Suprapubic skin (tissue), 3 donors: ENCODE measurements at regions not wholly inside any gene's neighbourhood (a gene's known extent, or its start where the extent isn't known, plus 50 kb on each side); places are given as distances from the start of the nearest gene placed in this dataset.

Source experiments
- EP300 ChIP-seq: sonication (generic); formaldehyde crosslinking; IDR thresholded peaks from one replicate; pipeline ENCODE4 v1.6.1; 2017; ENCODE audit warnings: antibody characterized with exemption
- TF ChIP-seq, protein P1 (sequence below), 2 donors: fragments of 200-600 bp in 1 of 2; fragments of 450-650 bp in 1 of 2; sonication (generic) in 1 of 2; IDR thresholded peaks; one replicate each; pipeline ENCODE4 v1.5.1; 2016 to 2019; ENCODE audit warnings: antibody characterized with exemption in 2 of 2, mild to moderate bottlenecking in 1 of 2, moderate library complexity in 1 of 2

DNA sequence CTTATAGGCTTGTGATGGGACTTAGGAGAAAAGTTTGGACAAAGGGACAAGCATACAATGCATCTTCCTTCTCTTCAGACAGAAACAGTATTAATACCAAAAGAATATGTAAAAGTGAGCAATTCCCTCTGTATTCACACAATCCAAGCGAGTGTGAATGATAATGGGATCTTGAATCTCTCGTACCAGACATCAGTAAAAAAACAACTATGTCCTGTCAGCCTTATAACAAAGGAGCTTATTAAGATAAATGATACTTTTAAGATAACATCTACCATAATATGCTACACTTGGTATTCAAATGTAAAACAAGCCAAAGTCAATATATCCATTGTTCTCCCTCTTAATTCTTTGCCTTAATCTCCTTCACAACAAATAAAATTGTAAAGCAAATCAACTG, 288.6 kb upstream of the CNTN6 start:
- TF ChIP-seq, protein P1, sequence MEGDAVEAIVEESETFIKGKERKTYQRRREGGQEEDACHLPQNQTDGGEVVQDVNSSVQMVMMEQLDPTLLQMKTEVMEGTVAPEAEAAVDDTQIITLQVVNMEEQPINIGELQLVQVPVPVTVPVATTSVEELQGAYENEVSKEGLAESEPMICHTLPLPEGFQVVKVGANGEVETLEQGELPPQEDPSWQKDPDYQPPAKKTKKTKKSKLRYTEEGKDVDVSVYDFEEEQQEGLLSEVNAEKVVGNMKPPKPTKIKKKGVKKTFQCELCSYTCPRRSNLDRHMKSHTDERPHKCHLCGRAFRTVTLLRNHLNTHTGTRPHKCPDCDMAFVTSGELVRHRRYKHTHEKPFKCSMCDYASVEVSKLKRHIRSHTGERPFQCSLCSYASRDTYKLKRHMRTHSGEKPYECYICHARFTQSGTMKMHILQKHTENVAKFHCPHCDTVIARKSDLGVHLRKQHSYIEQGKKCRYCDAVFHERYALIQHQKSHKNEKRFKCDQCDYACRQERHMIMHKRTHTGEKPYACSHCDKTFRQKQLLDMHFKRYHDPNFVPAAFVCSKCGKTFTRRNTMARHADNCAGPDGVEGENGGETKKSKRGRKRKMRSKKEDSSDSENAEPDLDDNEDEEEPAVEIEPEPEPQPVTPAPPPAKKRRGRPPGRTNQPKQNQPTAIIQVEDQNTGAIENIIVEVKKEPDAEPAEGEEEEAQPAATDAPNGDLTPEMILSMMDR (IDR thresholded peaks at IDR 0.05) = no peak
- no peak for TF ChIP-seq EP300
